Peyer's patch (tissue), 4 donors: ENCODE measurements at regions not wholly inside any gene's neighbourhood (a gene's known extent, or its start where the extent isn't known, plus 50 kb on each side); places are given as distances from the start of the nearest gene placed in this dataset.

Experiments used
- CTCF ChIP-seq, 6 experiments: fragments of 450-650 bp in 4 of 6; fragments of 200-600 bp in 2 of 6; sonication (generic) in 1 of 6; IDR thresholded peaks; one replicate each; pipeline ENCODE4 v1.5.1; 2017 to 2019; ENCODE audit warnings: antibody characterized with exemption in 6 of 6, mild to moderate bottlenecking in 3 of 6, moderate library complexity in 1 of 6
- POLR2A ChIP-seq, 2 donors: fragments of 450-650 bp; IDR thresholded peaks; one replicate each; pipeline ENCODE4 v1.5.1; 2017; ENCODE audit warnings: antibody characterized with exemption in 2 of 2, mild to moderate bottlenecking in 2 of 2, moderate library complexity in 2 of 2

- TF ChIP-seq CTCF (IDR thresholded peaks at IDR 0.05) (no peak), POLR2A (IDR thresholded peaks at IDR 0.05) (no peak)
Observed at GRCh38 chr5:116374434-116374852, 200.2 kb downstream of the SEMA6A start.
